ENCODE measurements at regions not wholly inside any gene's neighbourhood (a gene's known extent, or its start where the extent isn't known, plus 50 kb on each side); places are given as distances from the start of the nearest gene placed in this dataset.

DNA sequence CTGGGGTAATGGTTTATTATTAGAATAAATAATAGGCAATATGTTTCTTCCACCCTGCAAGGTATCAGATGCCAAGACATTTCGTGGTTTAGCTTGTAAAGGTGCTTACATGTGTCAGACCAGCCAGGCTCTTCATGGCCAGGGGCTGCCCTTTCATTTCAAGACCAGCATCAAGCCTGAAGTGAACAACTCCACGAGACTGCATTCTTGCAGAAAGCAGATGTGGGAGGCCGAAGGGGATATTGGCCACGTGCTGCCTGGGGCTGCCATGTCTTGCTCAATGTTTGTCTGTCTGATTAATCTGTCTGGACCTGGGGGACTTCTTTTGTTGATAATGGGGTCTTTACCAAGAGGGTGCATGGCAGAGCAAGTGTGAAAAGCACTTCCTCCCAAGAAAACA lies 294.2 kb upstream of the RBFOX1 start:
- POLR2A ChIA-PET: no interaction called here
- CTCF ChIA-PET: no interaction called here
- DNase-seq (ENCODE audit: low read depth, low spot score): no peak
- TF ChIP-seq, protein P1, sequence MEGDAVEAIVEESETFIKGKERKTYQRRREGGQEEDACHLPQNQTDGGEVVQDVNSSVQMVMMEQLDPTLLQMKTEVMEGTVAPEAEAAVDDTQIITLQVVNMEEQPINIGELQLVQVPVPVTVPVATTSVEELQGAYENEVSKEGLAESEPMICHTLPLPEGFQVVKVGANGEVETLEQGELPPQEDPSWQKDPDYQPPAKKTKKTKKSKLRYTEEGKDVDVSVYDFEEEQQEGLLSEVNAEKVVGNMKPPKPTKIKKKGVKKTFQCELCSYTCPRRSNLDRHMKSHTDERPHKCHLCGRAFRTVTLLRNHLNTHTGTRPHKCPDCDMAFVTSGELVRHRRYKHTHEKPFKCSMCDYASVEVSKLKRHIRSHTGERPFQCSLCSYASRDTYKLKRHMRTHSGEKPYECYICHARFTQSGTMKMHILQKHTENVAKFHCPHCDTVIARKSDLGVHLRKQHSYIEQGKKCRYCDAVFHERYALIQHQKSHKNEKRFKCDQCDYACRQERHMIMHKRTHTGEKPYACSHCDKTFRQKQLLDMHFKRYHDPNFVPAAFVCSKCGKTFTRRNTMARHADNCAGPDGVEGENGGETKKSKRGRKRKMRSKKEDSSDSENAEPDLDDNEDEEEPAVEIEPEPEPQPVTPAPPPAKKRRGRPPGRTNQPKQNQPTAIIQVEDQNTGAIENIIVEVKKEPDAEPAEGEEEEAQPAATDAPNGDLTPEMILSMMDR (IDR thresholded peaks at IDR 0.05; ENCODE audit: insufficient read depth, low read length, missing control alignments): no peak
- no peak overlapping the region for H3K4me3 ChIP-seq (ENCODE audit: low read depth, low read length)

DNA sequence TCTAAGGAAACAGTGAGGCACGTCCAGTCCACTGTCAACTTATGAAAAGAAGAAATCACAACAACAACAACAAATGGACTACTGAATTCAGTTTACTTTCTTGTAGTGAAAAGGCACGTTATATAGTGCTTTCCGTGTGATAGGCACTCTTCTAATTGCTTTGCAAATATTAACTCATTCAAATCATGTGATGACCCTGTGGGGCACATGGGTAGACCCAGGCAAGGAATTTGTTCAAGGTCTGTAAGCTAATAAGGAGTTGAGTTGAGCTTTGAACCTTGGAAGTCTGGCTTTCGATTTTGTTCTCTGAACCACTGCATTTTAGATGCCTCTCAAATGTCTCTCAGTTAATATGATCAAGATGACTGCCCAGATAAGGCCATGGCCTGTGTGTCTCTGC lies 295.1 kb upstream of the RBFOX1 start:
- no peak for DNase-seq (ENCODE audit: low read depth, low spot score)
- ChIA-PET POLR2A (no interaction called here), CTCF (no interaction called here)
- no peak overlapping the region for H3K4me3 ChIP-seq (ENCODE audit: low read depth, low read length)
- TF ChIP-seq, protein P1 (IDR thresholded peaks at IDR 0.05; ENCODE audit: insufficient read depth, low read length, missing control alignments): no peak

DNA sequence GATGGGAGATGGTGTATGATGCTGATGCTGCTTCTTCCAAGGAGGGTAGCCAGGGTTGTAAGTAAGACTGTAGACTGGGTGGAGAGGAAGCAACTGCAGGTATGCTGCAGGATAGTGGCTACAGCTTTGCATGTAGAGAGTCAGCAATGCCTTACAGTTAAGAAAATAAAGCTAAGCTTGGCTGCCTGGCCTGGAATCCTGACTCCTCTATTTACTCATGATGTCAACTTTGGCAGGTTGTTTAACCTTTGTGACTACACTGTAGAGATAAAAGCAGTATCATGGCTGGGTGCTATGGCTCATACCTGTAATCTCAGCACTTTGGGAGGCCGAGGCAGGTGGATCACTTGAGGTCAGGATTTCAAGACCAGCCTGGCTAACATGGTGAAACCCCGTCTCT lies 301.6 kb upstream of the RBFOX1 start:
- ChIA-PET POLR2A (no interaction called here), CTCF (no interaction called here)
- DNase-seq (ENCODE audit: low read depth, low spot score): no peak
- TF ChIP-seq, protein P1 (IDR thresholded peaks at IDR 0.05; ENCODE audit: insufficient read depth, low read length, missing control alignments): no peak
- no peak overlapping the region for H3K4me3 ChIP-seq (ENCODE audit: low read depth, low read length)

DNA sequence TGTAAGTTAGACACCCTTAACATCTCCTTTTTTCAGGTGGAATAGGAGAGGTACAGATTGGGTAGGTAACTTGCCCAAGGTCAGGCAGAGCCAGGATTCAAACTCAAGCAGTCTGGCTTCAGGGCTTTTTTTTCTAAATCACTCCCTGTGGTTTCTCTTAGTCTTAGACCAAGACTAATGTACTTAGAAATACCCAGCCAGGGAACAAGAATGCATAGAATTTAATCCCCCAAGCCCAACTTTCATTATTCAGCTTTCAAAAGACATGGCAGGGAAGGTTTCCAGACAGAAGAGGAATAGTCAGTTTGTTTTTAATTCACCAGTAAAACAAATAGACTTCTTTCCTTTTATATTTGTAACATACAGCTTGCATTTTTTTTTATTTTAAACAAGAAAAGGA lies 305.2 kb upstream of the RBFOX1 start:
- ChIA-PET CTCF (no interaction called here), POLR2A (no interaction called here)
- TF ChIP-seq, protein P1 (IDR thresholded peaks at IDR 0.05; ENCODE audit: insufficient read depth, low read length, missing control alignments): no peak
- DNase-seq (ENCODE audit: low read depth, low spot score): no peak
- H3K4me3 ChIP-seq (ENCODE audit: low read depth, low read length): no peak overlapping the region

DNA sequence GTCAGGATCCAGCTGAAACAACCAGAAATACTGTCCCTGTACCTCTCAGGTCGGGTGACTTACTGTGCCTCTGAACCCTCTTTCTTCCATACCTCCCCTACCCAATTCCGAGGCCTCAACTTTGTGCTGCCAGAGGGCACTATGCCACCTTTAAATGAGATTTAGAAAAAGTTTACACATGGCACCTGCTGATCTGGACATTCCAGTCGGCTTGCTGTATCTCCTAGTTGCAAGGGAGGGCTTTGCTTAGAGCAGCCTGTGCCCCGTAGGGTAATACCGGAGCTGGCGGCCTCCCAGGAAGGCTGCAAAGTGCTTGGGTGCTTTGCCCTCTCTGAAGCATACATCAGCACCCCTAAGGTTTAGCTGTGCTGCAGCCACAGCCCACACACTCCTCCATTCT lies 306.0 kb upstream of the RBFOX1 start:
- TF ChIP-seq, protein P1 (IDR thresholded peaks at IDR 0.05; ENCODE audit: insufficient read depth, low read length, missing control alignments): no peak
- no peak for DNase-seq (ENCODE audit: low read depth, low spot score)
- POLR2A ChIA-PET: no interaction called here
- no peak overlapping the region for H3K4me3 ChIP-seq (ENCODE audit: low read depth, low read length)
- CTCF ChIA-PET: no interaction called here

DNA sequence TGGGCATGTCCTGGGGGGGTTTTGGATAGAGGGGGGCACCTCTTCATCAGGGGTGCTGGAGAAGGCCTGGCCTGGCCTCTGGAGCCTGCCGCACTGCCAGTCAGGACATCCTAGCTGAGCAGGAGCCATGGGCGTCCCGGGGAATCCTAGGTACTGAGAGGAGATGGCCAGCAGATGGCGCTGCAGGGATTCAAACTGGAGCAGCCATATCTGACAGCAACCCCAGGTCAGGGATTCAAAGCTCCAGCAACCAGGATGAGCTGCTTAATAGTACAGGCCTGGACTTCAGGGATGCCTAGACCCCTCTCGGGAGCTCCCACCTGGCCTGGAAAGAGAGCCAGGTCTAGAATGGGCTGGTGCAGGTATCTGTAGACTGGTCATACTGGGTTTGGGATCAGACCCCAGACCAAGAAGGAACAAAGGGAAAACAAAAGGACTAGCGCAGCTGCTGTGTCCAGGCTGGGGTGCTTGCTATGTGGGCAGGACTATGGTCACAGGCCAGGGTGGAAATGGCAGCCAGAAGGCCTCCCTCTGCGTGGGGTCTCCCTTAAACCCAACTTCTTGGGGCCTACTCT lies 306.9 kb upstream of the RBFOX1 start:
- POLR2A ChIA-PET: no interaction called here
- TF ChIP-seq, protein P1 (IDR thresholded peaks at IDR 0.05; ENCODE audit: insufficient read depth, low read length, missing control alignments): no peak
- no peak for DNase-seq (ENCODE audit: low read depth, low spot score)
- CTCF ChIA-PET: no interaction called here
- H3K4me3 ChIP-seq (ENCODE audit: low read depth, low read length): no peak overlapping the region

Data from AG04449 (cell line).